GM18517 (cell line): ENCODE measurements at regions not wholly inside any gene's neighbourhood (a gene's known extent, or its start where the extent isn't known, plus 50 kb on each side); places are given as distances from the start of the nearest gene placed in this dataset.
"Not testable (repeated sequence)": the region's sequence is repeated elsewhere in the genome, so short reads cannot be mapped to it uniquely, and the experiment has no call there.

ENCODE experiments used
- ATAC-seq: cut with Tn5 transposase; IDR thresholded peaks from one replicate; pipeline ENCODE4 v1.9.1; 2021; ENCODE audit warnings: mild to moderate bottlenecking, moderate library complexity; ENCODE audit not compliant: unreplicated experiment

- peak; percentile 61 for ATAC-seq
Measured at GRCh38 chr21:5123655-5124054, 5397.7 kb upstream of the TPTE start.

- ATAC-seq = peak; percentile 88
Measured at GRCh38 chr21:5128261-5128660, 5393.1 kb upstream of the TPTE start.

- ATAC-seq = not testable (repeated sequence)
Measured at GRCh38 chr21:5133824-5134223, 5387.6 kb upstream of the TPTE start.

- not testable (repeated sequence) for ATAC-seq
Measured at GRCh38 chr21:5136406-5136805, 5385.0 kb upstream of the TPTE start.

GRCh38 chr21:5137006-5137405 is 5384.4 kb upstream of the TPTE start:
- not testable (repeated sequence) for ATAC-seq

- not testable (repeated sequence) for ATAC-seq
Measured at GRCh38 chr21:5138687-5139086, 5382.7 kb upstream of the TPTE start.

GRCh38 chr21:5139528-5139927 is 5381.9 kb upstream of the TPTE start:
- not testable (repeated sequence) for ATAC-seq

GRCh38 chr21:5143011-5143410 is 5378.4 kb upstream of the TPTE start:
- not testable (repeated sequence) for ATAC-seq

- ATAC-seq = not testable (repeated sequence)
Measured at GRCh38 chr21:5144731-5145130, 5376.7 kb upstream of the TPTE start.

- not testable (repeated sequence) for ATAC-seq
Measured at GRCh38 chr21:5147685-5148084, 5373.7 kb upstream of the TPTE start.

- not testable (repeated sequence) for ATAC-seq
Measured at GRCh38 chr21:5149222-5149621, 5372.2 kb upstream of the TPTE start.

- ATAC-seq = not testable (repeated sequence)
Measured at GRCh38 chr21:5153842-5154640, 5367.3 kb upstream of the TPTE start.

- peak; percentile 55 for ATAC-seq
Measured at GRCh38 chr21:5154641-5154982, 5366.8 kb upstream of the TPTE start.

- ATAC-seq = not testable (repeated sequence)
Measured at GRCh38 chr21:5162693-5163574, 5358.4 kb upstream of the TPTE start.

- not testable (repeated sequence) for ATAC-seq
Measured at GRCh38 chr21:5165829-5166228, 5355.6 kb upstream of the TPTE start.
